ENCODE measurements at regions not wholly inside any gene's neighbourhood (a gene's known extent, or its start where the extent isn't known, plus 50 kb on each side); places are given as distances from the start of the nearest gene placed in this dataset.

GRCh38 chr15:66921319-66921915 lies 144.0 kb upstream of the SMAD3 start:
- H2BK12ac ChIP-seq (ENCODE audit: low read length in 2 of 2), result no peak overlapping the region
- H3K4me3 ChIP-seq (ENCODE audit: insufficient read depth in 1 of 2, low read depth in 1 of 2, low read length in 2 of 2), result no peak overlapping the region
- no peak overlapping the region for H4K91ac ChIP-seq (ENCODE audit: low read length)
- DNase-seq, result no peak
- no peaks in the 10 kb centered on the region for H3K4me1 ChIP-seq (ENCODE audit: control insufficient read depth, insufficient read depth, low read depth, low read length)
- H3K9ac ChIP-seq (ENCODE audit: low read length), result no peak overlapping the region
- H3K23ac ChIP-seq (ENCODE audit: low read length in 2 of 2), result no peak overlapping the region
- H2AK5ac ChIP-seq (ENCODE audit: low read length, severe bottlenecking), result no peak overlapping the region
- no peak overlapping the region for H2BK15ac ChIP-seq (ENCODE audit: low read depth, poor library complexity, severe bottlenecking)
- no peak overlapping the region for H2AFZ ChIP-seq (ENCODE audit: low read depth, low read length)
- H3K27me3 ChIP-seq (ENCODE audit: control insufficient read depth in 1 of 2, insufficient read depth in 1 of 2, low read length in 2 of 2), result no peaks in the 10 kb centered on the region
- H2BK5ac ChIP-seq (ENCODE audit: low read depth, low read length, poor library complexity, severe bottlenecking), result no peak overlapping the region
- no peak overlapping the region for H3K4me2 ChIP-seq (ENCODE audit: low read length, poor library complexity, severe bottlenecking)
- H2BK120ac ChIP-seq (ENCODE audit: low read depth, low read length), result no peak overlapping the region
- WGBS, result 82% methylated on average over 6 of the region's 6 CpGs
- no peak overlapping the region for H4K8ac ChIP-seq (ENCODE audit: low read length)
- H3K4ac ChIP-seq (ENCODE audit: low read depth in 1 of 2, low read length in 2 of 2), result no peak overlapping the region
- no peak overlapping the region for H3K14ac ChIP-seq (ENCODE audit: low read length in 2 of 2)
- H3K79me1 ChIP-seq (replicated peaks; ENCODE audit: low read length, poor library complexity, severe bottlenecking), result no peaks in the 10 kb centered on the region
- peaks cover 0 to 7% of the 10 kb centered on the region in 2 experiments for H3K36me3 ChIP-seq (ENCODE audit: control insufficient read depth in 1 of 2, insufficient read depth in 2 of 2, low read depth in 1 of 2, low read length in 2 of 2)
- peaks cover 38% of the 10 kb centered on the region for H3K9me3 ChIP-seq (ENCODE audit: control insufficient read depth, low read length)
- no peak overlapping the region for H3K27ac ChIP-seq (ENCODE audit: low read length, poor library complexity, severe bottlenecking)
- H3K18ac ChIP-seq (ENCODE audit: low read depth in 1 of 2, low read length in 2 of 2), result no peak overlapping the region

- no peak overlapping the region for H2BK120ac ChIP-seq (ENCODE audit: low read depth, low read length)
- no peak overlapping the region for H4K91ac ChIP-seq (ENCODE audit: low read length)
- peaks cover 0 to 7% of the 10 kb centered on the region in 2 experiments for H3K36me3 ChIP-seq (ENCODE audit: control insufficient read depth in 1 of 2, insufficient read depth in 2 of 2, low read depth in 1 of 2, low read length in 2 of 2)
- 62% methylated on average over 3 of the region's 3 CpGs for WGBS
- H3K23ac ChIP-seq (ENCODE audit: low read length in 2 of 2), result no peak overlapping the region
- peaks cover 27% of the 10 kb centered on the region for H3K9me3 ChIP-seq (ENCODE audit: control insufficient read depth, low read length)
- no peak for DNase-seq
- H3K4me3 ChIP-seq (ENCODE audit: insufficient read depth in 1 of 2, low read depth in 1 of 2, low read length in 2 of 2), result no peak overlapping the region
- H3K4me2 ChIP-seq (ENCODE audit: low read length, poor library complexity, severe bottlenecking), result no peak overlapping the region
- H3K18ac ChIP-seq (ENCODE audit: low read depth in 1 of 2, low read length in 2 of 2), result no peak overlapping the region
- no peak overlapping the region for H3K14ac ChIP-seq (ENCODE audit: low read length in 2 of 2)
- H2AFZ ChIP-seq (ENCODE audit: low read depth, low read length), result no peak overlapping the region
- H3K9ac ChIP-seq (ENCODE audit: low read length), result no peak overlapping the region
- H3K79me1 ChIP-seq (replicated peaks; ENCODE audit: low read length, poor library complexity, severe bottlenecking), result no peaks in the 10 kb centered on the region
- H3K4ac ChIP-seq (ENCODE audit: low read depth in 1 of 2, low read length in 2 of 2), result no peak overlapping the region
- no peak overlapping the region for H2AK5ac ChIP-seq (ENCODE audit: low read length, severe bottlenecking)
- H2BK5ac ChIP-seq (ENCODE audit: low read depth, low read length, poor library complexity, severe bottlenecking), result no peak overlapping the region
- no peak overlapping the region for H2BK15ac ChIP-seq (ENCODE audit: low read depth, poor library complexity, severe bottlenecking)
- no peaks in the 10 kb centered on the region for H3K27me3 ChIP-seq (ENCODE audit: control insufficient read depth in 1 of 2, insufficient read depth in 1 of 2, low read length in 2 of 2)
- H3K4me1 ChIP-seq (ENCODE audit: control insufficient read depth, insufficient read depth, low read depth, low read length), result no peaks in the 10 kb centered on the region
- H2BK12ac ChIP-seq (ENCODE audit: low read length in 2 of 2), result no peak overlapping the region
- no peak overlapping the region for H4K8ac ChIP-seq (ENCODE audit: low read length)
- H3K27ac ChIP-seq (ENCODE audit: low read length, poor library complexity, severe bottlenecking), result no peak overlapping the region
These were observed 142.8 kb upstream of the SMAD3 start for GRCh38 chr15:66922608-66923007.

GRCh38 chr15:66923438-66923881 lies 141.9 kb upstream of the SMAD3 start:
- Histone ChIP-seq H3K4me2 (ENCODE audit: low read length, poor library complexity, severe bottlenecking) (no peak overlapping the region), H3K4me1 (ENCODE audit: control insufficient read depth, insufficient read depth, low read depth, low read length) (no peaks in the 10 kb centered on the region), H3K23ac (ENCODE audit: low read length in 2 of 2) (no peak overlapping the region), H3K36me3 (ENCODE audit: control insufficient read depth in 1 of 2, insufficient read depth in 2 of 2, low read depth in 1 of 2, low read length in 2 of 2) (peaks cover 0 to 7% of the 10 kb centered on the region in 2 experiments), H2BK15ac (ENCODE audit: low read depth, poor library complexity, severe bottlenecking) (no peak overlapping the region), H2BK120ac (ENCODE audit: low read depth, low read length) (no peak overlapping the region), H3K14ac (ENCODE audit: low read length in 2 of 2) (no peak overlapping the region), H2AFZ (ENCODE audit: low read depth, low read length) (no peak overlapping the region), H2BK12ac (ENCODE audit: low read length in 2 of 2) (no peak overlapping the region), H3K18ac (ENCODE audit: low read depth in 1 of 2, low read length in 2 of 2) (peak overlapping the region in 1 of 2 experiments; percentile 0), H2BK5ac (ENCODE audit: low read depth, low read length, poor library complexity, severe bottlenecking) (no peak overlapping the region), H3K27ac (ENCODE audit: low read length, poor library complexity, severe bottlenecking) (no peak overlapping the region), H2AK5ac (ENCODE audit: low read length, severe bottlenecking) (no peak overlapping the region), H3K27me3 (ENCODE audit: control insufficient read depth in 1 of 2, insufficient read depth in 1 of 2, low read length in 2 of 2) (no peaks in the 10 kb centered on the region), H3K4me3 (ENCODE audit: insufficient read depth in 1 of 2, low read depth in 1 of 2, low read length in 2 of 2) (no peak overlapping the region), H4K8ac (ENCODE audit: low read length) (no peak overlapping the region), H3K79me1 (replicated peaks; ENCODE audit: low read length, poor library complexity, severe bottlenecking) (no peaks in the 10 kb centered on the region), H3K9ac (ENCODE audit: low read length) (no peak overlapping the region), H3K9me3 (ENCODE audit: control insufficient read depth, low read length) (peaks cover 20% of the 10 kb centered on the region), H3K4ac (ENCODE audit: low read depth in 1 of 2, low read length in 2 of 2) (no peak overlapping the region), H4K91ac (ENCODE audit: low read length) (no peak overlapping the region)
- DNase-seq, result no peak
- 39% methylated on average over 7 of the region's 7 CpGs for WGBS

GRCh38 chr15:66924889-66925288 lies 140.5 kb upstream of the SMAD3 start:
- H3K27ac ChIP-seq (ENCODE audit: low read length, poor library complexity, severe bottlenecking), result no peak overlapping the region
- no peak overlapping the region for H3K18ac ChIP-seq (ENCODE audit: low read depth in 1 of 2, low read length in 2 of 2)
- H3K9ac ChIP-seq (ENCODE audit: low read length), result no peak overlapping the region
- H2BK120ac ChIP-seq (ENCODE audit: low read depth, low read length), result no peak overlapping the region
- H3K36me3 ChIP-seq (ENCODE audit: control insufficient read depth in 1 of 2, insufficient read depth in 2 of 2, low read depth in 1 of 2, low read length in 2 of 2), result peaks cover 0 to 7% of the 10 kb centered on the region in 2 experiments
- no peak overlapping the region for H2BK15ac ChIP-seq (ENCODE audit: low read depth, poor library complexity, severe bottlenecking)
- no peak overlapping the region for H3K4me2 ChIP-seq (ENCODE audit: low read length, poor library complexity, severe bottlenecking)
- no peak overlapping the region for H2BK5ac ChIP-seq (ENCODE audit: low read depth, low read length, poor library complexity, severe bottlenecking)
- H2BK12ac ChIP-seq (ENCODE audit: low read length in 2 of 2), result no peak overlapping the region
- no peak overlapping the region for H4K91ac ChIP-seq (ENCODE audit: low read length)
- WGBS, result 98% methylated on average over 3 of the region's 3 CpGs
- no peak for DNase-seq
- H3K23ac ChIP-seq (ENCODE audit: low read length in 2 of 2), result no peak overlapping the region
- H3K27me3 ChIP-seq (ENCODE audit: control insufficient read depth in 1 of 2, insufficient read depth in 1 of 2, low read length in 2 of 2), result no peaks in the 10 kb centered on the region
- peaks cover 20% of the 10 kb centered on the region for H3K9me3 ChIP-seq (ENCODE audit: control insufficient read depth, low read length)
- no peak overlapping the region for H3K4me3 ChIP-seq (ENCODE audit: insufficient read depth in 1 of 2, low read depth in 1 of 2, low read length in 2 of 2)
- H4K8ac ChIP-seq (ENCODE audit: low read length), result no peak overlapping the region
- no peaks in the 10 kb centered on the region for H3K79me1 ChIP-seq (replicated peaks; ENCODE audit: low read length, poor library complexity, severe bottlenecking)
- H2AFZ ChIP-seq (ENCODE audit: low read depth, low read length), result no peak overlapping the region
- H2AK5ac ChIP-seq (ENCODE audit: low read length, severe bottlenecking), result no peak overlapping the region
- no peak overlapping the region for H3K14ac ChIP-seq (ENCODE audit: low read length in 2 of 2)
- no peaks in the 10 kb centered on the region for H3K4me1 ChIP-seq (ENCODE audit: control insufficient read depth, insufficient read depth, low read depth, low read length)
- H3K4ac ChIP-seq (ENCODE audit: low read depth in 1 of 2, low read length in 2 of 2), result no peak overlapping the region

All from mesenchymal stem cell (in vitro differentiated cells and primary cell).